ENCODE measurements at regions not wholly inside any gene's neighbourhood (a gene's known extent, or its start where the extent isn't known, plus 50 kb on each side); places are given as distances from the start of the nearest gene placed in this dataset.

DNA sequence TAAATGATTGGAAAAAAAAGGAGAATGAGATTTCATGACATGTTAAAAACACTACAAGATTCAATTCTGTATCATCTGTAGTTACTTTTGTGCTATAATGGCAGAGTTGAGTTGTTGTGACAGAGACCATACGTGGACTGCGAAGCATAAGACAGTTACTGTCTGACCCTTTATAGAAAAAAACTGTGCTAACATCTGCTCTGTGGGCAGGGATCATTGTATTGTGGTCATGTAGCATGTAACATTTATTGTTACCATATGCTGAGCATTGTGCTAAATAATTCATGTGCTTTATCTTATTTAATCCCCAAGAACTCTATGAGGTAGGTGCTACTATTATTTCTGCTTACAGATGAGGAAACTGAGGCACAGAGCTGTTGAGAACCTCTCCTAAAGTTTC, 147.3 kb upstream of the HMHB1 start:
- no peak for DNase-seq (ENCODE audit: low read depth)

DNA sequence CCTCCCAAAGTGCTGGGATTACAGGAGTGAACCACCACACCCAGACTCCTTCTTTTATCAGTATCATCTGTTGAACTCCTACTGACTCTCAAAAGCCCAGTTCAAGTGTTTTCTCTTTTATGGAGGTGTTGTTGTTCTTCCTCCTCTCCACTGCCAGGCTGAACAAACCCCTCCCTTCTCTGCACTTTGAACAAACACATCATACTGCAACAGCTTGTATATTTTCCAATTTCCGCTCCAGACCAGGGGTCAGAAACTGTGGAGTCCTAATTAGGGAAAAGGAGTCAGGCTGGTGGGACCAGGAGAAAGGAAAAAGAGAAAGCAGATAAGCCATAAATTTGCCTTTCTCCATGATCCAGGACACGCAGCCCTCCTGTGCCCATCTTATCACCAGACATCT, 148.1 kb upstream of the HMHB1 start:
- no peak for DNase-seq (ENCODE audit: low read depth)

DNA sequence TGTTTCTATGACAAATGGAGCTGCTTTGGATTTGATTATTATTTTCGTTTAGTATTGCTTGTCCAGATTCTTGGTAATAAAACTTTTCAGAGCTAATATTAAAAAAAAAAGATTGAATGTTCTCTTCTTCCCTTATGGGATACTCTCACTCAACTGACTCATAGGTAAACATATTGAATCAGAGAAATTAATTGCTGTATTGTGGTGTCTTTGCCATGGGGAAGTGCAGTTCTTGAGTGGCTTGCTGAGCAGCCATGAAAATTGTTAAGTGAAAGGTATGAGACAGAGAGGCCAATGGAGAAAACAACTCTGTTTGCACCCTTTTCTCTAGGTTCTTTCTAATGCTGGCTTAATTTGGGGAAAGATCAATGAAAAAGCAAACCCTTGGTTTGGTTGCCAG, 149.9 kb upstream of the HMHB1 start:
- no peak for DNase-seq (ENCODE audit: low read depth)

DNA sequence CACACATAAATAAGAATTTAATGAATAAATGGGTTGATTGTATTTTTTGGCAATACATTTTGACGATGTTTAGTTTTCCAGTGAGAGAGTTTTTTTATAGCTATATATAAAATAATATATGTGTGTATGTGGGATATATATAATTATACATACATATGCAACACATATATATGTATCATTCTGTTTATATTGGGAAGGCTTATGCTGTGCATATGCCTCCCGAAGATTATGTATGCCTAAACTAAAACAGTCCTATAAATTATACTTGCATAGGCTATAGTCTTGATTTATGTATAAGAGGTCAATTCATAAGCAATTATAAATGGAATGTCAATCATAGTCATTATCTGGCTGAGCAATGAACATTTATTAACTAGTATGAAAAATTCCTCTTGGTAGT, 151.3 kb upstream of the HMHB1 start:
- no peak for DNase-seq (ENCODE audit: low read depth)

DNA sequence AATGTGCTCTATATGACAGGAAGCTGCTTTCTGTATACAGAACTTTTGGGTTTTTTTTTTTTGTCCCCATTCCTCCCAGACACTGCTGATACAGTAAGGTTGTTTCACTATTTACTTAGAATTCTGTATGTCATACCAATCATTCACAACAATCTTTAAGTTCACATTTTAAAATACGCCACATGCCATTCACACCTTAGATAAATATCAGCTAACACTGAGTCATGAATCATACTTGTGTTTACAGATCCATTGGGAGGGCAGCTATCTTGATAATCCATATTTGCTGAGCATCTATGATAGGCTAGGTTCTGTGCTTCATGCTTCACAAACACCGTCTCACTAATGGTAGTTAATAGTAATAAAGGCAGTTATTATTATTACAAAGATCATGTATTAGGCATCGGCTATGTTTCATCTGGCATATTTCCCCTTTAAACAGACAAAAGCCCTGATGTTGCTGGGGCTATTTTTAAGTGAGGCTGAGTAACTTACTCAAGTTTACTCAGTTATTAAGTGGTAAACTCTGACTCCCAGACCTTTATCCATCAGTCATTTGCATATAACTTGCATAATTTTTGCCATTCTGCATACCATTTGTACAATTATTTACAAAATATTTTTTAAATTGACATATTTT, 152.2 kb upstream of the HMHB1 start:
- DNase-seq (ENCODE audit: low read depth), result no peak

DNA sequence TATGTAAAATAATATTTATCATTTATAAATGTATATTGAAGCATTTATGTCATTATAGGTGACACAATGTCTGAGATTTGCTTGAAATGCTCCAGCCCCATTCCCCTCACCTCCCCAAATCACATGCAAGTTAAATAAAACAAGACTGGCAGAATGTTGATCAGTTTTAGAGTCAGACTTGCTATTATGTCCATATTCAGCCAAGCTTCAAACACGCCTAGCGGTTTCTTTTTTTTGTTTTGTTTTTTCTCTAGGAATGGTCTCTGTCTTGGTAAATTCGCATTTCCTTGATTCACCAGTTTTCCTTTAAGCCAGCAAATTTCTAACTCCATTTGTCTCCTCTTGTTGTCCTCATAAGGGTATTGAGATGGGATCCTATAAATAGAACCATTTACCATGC, 153.0 kb upstream of the HMHB1 start:
- no peak for DNase-seq (ENCODE audit: low read depth)

DNA sequence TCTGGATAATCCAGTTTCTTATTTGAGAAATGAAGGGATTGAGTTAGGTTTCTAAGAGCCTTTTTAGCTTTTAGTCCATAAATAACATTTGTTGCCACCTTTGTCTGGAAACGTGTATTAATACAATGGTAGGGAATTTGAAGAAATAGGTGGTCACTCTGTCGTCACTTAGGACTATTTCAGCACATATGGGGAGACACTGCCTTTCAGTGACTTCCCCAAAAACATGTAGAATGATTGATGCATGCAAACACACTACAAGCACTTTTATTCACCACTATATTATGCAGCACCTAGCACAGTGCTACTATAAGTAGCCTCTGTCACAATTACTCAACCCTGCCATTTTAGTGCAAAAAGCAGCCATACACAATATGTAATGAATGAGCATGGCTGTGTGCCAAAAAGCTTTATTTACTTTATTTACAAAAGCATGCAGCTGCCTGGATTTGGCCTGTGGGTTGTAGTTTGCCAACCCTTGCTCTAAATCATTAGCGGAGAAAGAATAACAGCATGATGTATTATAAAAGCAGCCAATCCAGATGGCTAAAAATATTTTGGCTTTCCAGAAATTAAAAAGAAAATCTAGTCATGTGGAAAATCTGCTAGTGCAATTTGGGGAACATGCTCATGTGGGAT, 154.2 kb upstream of the HMHB1 start:
- DNase-seq (ENCODE audit: low read depth), result no peak

DNA sequence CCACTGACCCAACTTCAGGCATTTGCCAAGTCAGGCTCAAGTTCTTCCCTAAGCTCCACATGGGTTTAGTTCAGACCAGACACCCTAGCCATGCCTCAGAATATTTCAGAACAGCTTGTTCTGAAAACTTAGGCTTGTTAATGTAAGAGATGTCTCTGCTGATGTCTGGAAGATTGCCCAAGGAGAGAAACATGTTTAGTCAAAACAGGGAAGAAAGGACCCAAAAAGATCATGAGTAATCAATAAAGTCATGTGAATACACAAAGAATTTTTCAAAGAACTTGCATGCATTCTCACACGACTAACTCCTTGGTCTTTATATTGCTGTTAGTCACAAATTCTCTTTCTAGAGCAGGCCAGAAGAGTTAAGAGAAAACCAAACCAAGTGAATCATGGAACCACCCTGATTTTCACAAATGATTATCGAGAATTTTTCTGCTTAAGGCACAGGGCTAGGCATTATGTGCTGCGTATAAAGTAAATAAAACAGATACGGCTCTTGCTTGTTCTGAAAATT, 158.1 kb upstream of the HMHB1 start:
- no peak for DNase-seq (ENCODE audit: low read depth)

DNA sequence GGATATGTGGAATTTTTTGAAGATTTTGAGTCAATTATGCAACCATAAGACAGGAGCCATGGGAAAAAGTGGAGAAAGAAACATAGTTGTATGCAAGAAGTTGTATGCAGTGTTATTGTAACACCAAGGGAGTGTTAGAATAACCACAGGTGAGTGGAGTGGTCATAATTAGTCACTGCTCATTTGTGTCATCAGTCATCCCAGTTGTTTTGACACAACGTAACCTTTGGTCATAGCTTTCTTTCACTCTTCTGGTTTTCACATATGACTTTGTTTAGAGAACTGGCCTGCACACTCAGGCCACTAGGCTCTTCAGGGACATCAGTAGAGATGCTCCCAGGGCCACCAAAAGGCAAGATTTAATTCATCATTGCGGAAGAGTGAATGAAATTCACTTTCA, 158.7 kb upstream of the HMHB1 start:
- no peak for DNase-seq (ENCODE audit: low read depth)

DNA sequence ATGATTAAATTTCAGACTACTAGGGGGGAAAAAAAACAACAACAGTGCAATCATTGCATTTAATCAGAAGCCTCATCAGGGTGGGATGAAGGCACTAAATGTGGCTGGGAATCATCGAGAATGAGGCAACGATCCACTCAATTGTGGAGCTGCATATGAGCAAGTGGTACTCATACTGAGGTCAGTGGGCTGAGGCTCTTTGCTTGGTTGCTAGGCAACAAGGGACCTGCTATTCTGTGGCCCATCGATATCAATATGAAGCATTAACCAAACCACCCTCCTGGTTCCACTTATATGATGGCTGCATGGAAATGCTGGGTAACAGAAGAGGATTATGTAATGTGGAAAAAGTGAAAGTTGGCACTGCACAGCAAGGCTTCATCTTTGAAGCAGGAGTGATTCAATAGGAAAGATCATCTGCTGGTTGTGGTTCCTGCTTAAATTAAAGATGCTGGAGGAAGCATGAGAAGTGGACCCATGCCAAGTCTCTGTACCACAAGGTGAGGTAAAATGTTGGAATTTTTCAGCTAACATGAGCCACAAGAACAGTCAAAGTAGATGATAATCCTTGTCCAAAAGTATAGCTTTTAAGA, 159.8 kb upstream of the HMHB1 start:
- peak; percentile 16 for DNase-seq (ENCODE audit: low read depth)

DNA sequence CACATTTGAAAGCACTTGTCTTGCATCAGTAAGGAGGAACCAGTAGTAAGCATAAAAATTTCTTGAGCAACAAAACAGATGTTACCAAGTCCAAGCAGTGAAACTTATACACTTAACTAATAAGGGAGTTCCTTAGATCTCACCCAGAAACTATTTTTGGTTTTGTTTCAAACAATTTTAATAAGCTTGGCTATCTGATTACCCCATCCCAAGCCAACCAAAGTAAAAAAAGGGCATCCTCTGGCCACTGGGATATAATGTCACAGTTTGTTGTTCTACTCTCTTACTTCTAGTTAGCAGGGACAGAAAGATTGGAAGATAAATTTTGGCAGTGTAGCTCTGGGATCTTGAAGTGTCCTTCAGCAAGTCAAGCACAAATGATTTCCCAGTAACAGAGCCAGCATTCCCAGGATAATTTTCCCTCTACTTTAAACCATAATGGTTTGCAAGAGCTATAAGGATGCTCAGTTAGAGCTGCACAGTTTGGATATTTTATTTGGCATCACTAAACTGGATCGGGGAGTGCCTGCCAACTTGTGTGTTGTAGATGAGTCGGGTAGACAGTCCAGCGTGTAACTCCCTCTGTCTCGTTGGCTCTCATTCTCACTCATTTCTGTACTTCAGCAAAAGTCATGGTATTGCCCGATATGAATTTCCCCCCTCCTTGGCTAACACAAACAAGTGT, 161.9 kb upstream of the HMHB1 start:
- DNase-seq (ENCODE audit: low read depth), result no peak

DNA sequence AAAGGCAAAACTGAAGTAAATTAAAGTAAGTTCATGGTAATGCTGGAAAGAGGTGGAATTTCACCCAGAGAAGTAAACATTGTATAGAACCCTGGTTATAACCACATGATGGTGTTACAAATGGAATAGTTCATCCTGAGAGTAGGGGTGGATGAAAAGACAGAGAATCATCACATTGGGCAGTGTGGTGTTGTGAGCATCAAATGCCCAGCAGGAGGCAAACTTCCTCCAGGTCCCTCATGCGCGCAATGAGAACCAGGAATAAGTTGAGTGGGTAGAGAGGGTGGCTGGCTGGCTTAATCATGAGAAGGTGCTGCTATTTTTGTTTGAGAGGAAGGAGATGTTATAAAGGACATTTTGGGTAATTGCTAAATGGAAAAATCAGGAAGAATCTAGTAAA, 163.3 kb upstream of the HMHB1 start:
- no peak for DNase-seq (ENCODE audit: low read depth)

DNA sequence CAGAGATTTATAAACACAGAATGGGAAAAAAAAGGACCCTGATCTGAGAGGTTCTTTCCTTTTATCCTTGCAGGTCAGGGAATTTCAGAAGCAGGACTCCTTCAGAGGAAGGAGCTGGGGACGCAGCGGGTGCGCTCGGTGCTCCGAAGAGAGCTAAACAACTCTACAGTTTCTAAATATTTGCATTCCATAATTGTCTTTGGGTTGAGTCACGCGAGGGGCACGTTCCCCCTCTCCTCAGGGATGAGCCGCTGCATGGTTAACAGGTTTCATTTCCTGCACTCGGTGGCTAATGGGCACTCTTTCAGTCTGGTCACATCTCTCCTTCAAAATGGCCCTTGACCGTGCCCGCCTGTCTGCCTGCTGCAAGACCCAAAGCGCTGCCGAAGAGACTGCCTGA, 165.0 kb upstream of the HMHB1 start:
- DNase-seq (ENCODE audit: low read depth), result no peak

DNA sequence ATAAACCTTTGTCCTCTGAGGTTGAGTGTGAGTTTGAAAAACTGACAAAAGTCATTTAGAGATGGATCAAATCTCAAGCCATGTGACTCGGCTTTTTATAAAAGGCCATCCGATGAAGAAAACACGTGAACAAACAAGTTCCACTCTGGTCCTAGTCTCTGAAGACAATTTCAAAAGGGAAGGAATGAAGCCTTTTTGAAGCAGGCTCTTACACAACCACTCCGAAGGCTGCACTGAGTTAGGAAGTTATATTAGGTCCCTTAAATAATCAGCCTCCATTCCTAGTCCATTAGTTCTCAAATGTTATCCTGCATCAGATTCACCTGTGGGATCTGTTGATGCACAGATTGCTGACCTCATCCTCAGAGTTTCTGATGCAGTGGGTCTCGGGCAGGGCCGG, 166.6 kb upstream of the HMHB1 start:
- no peak for DNase-seq (ENCODE audit: low read depth)

DNA sequence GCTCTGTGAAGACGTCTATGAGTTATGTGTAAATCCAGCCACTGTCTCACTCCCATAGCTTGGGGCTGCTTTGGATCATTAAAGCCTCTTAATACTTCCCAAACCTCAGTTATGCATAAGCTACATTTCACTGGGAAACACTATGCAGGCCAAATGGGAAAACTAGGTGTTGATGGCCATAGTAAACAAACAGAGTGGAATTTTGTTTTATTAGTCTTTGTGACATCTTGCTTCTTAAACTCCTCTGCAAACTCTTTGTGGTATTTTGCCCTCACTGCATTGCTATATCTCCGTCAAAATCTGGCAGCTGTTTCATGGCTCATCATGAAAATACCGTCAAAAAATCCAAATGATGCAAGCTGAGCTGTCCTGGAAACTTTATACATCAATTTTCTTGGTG, 167.2 kb upstream of the HMHB1 start:
- no peak for DNase-seq (ENCODE audit: low read depth)

DNA sequence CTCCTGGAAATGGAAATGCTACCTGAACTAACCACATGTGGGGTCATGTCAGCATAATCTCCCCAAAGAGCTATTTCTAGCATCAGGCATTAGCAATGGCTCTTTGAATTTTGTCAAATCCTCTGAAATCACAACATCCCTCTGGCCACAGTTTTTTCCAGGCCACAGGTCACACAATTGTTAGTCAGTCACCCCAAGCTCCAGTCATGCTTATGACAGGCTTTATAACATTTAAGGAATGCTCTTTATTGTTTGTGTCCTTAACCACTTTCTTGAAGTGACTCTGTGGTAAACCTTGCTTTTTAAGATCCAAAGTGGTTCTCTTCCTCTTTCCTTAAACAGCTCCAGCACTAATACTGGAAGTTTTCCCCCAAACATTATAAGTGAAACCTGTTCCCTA, 169.2 kb upstream of the HMHB1 start:
- DNase-seq (ENCODE audit: low read depth), result no peak

DNA sequence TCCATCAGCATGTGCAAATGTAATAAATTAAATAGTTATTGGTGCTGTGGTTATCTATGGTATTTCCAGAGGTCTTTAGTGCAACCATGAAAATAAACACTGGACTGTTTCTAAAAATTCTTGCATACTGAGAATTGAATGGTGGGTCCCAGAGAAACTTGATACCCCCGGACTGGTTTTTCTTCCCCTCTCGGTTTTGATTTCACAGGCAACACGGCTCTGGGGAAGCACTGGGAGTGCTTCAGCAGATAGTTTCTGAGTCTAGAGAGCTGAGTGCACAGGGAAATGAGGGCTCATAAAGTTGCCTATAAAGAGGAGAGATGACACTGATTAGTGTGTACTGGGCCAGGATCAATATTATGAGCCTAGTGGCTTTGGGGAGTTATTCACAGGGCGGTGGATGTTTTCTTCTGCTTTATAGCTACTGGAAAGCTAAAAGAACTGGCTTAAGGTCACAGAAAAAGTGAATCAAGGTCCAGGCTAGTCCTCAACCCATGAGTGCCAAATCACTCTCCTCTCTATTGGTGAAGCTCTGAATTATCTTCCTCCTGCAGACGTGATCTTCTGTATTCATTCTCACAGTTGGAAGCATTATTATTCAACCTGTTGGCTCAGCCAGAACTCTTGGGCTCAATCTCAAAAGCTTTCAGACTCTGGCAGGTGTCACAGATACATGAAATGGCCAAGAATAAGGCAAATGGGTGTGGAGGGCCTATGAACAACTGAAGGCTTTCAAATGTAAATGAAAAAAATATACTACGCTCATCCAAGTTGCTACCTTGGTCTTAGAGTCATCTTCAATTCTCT, 170.2 kb upstream of the HMHB1 start:
- DNase-seq (ENCODE audit: low read depth), result no peak

DNA sequence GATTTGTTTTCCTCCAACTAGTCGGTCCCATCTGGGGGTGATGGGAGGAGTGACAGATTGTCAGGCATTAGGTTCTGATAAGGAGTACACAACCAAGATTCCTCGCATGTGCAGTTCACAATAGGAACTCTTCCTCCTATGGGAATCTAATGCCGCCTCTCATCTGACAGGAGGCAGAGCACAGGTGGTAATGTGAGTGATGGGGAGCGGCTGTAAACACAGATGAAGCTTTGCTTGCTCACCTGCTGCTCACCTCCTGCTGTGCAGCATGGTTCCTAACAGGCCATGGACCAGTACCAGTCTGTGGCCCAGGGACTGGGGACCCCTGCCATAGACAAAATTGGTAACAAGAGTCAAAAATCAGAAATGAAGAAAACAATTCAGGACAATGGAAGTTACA, 173.3 kb upstream of the HMHB1 start:
- DNase-seq (ENCODE audit: low read depth), result no peak

DNA sequence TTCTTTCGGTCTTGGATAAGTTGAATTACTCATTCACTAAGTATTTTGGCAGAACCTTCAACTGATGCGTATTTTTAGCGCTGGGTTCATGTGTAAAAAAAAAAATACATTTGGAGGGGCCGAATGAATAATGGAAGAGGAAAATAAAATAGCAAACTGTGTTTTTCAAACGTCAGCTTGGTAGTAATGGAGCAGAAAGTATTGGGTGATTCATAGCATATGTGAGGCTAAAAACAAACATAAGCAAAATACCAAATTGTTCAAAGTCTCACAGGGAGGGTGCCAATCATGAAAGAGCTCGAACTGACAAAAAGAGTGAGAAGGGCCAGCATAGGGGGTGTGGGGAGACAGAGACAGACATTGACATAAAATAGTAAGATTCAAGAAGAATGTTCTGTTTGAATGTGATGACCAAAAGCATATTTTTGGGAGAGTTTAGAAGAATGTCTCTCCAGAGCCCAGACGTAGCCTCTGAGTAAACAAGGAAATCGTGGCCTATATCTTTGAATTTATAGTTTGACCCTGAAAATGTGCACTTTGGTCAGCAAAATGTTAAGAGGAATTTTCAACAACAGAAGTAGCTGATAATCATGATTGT, 174.9 kb upstream of the HMHB1 start:
- no peak for DNase-seq (ENCODE audit: low read depth)

DNA sequence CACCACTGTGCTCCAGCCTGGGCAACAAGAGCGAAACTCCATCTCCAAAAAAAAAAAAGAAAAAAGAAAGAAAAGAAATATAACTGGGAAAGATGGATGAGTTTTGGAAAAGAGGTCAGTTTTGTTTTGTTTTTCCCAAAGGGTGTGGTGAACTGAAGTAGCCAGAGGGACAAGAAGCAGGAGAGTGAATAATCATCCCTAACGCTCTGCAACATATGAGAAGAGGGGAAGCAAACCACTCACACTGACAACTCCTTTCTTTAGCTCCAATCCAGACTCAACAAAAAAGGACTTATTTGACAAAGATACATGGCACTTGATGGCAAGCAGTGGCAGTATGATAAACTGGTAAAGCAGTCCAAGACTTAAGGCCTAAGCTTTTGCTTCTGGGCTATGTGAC, 176.1 kb upstream of the HMHB1 start:
- no peak for DNase-seq (ENCODE audit: low read depth)

DNA sequence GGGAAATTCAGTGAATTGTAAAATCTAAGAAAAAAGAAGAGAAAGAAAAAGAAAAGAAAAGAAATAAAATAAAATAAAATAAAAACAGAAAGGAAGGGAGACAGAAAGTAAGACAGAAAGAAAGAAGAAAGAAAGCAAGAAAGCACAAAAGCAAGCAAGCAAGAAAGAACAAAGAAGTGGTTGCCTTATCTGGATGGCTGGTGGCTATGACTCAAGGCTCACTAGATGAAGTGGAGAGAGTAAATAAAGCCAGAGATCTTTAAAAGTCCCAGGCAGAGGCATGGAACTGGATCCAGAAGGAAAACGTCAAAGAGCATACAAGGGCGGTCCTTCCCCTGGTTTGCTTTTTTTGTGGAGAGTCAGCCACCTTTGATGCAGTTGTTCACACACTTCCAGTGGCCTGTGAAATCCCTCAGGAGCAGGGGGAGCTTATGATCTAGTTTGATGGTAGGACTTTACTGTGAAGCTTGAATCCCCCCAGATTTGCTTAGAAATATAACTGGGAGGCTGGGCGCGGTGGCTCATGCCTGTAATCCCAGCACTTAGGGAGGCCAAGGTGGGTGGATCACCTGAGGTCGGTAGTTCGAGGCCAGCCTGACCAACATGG, 176.7 kb upstream of the HMHB1 start:
- no peak for DNase-seq (ENCODE audit: low read depth)

DNA sequence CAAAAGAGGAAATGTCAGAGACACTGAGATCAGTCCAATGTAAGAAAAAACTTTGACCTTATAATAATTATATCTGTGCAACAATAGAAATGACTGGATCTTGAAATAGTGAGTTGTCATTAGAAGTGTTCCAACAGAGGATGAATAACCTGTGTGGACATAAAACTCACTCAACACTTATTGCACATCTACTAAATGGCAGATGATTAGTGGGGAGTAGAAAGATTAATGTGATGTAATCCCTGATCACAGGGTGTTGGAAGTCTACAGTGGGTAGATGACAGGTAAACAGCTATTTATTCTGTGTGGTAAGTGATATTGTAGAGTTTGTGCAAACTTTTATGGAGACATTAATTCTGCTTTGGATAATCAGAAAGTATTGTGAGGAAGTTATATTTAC, 177.3 kb upstream of the HMHB1 start:
- no peak for DNase-seq (ENCODE audit: low read depth)

Data from activated T-cell treated with anti-CD3 and anti-CD28 coated beads for 48 hours (primary cell).